H9 (cell line): ENCODE measurements at regions not wholly inside any gene's neighbourhood (a gene's known extent, or its start where the extent isn't known, plus 50 kb on each side); places are given as distances from the start of the nearest gene placed in this dataset.

Experiments used
- DNase-seq: peaks from one replicate; pipeline ENCODE4 v3.0.0-alpha.2; 2017
- H2AFZ ChIP-seq: one replicate; pipeline ENCODE4 v1.6.1; 2013; ENCODE audit warnings: mild to moderate bottlenecking, low read length, control low read depth, moderate library complexity
- H2AK5ac ChIP-seq: 2 replicates; pipeline ENCODE4 v1.6.1; 2013; ENCODE audit warnings: low read length, control low read depth, mixed read lengths; ENCODE audit not compliant: insufficient read length
- H2BK120ac ChIP-seq: one replicate; pipeline ENCODE4 v1.6.1; 2013; ENCODE audit warnings: low read depth, mild to moderate bottlenecking, low read length, control low read depth, inconsistent platforms; ENCODE audit not compliant: poor library complexity, severe bottlenecking
- H2BK12ac ChIP-seq: 2 replicates; pipeline ENCODE4 v1.6.1; 2013; ENCODE audit warnings: low read length, control low read depth, mixed read lengths, low read depth; ENCODE audit not compliant: insufficient read length
- H2BK15ac ChIP-seq: 2 replicates; pipeline ENCODE4 v1.6.1; 2013; ENCODE audit warnings: low read depth, low read length, control low read depth
- H2BK20ac ChIP-seq: one replicate; pipeline ENCODE4 v1.6.1; 2013; ENCODE audit warnings: low read depth, mild to moderate bottlenecking, low read length, control low read depth, inconsistent platforms; ENCODE audit not compliant: poor library complexity, severe bottlenecking
- H2BK5ac ChIP-seq: 2 replicates; pipeline ENCODE4 v1.6.1; 2013; ENCODE audit warnings: low read length, control low read depth, mixed read lengths; ENCODE audit not compliant: insufficient read length
- H3K14ac ChIP-seq: 2 replicates; pipeline ENCODE4 v1.6.1; 2013; ENCODE audit warnings: low read length, control low read depth; ENCODE audit not compliant: insufficient read depth
- H3K18ac ChIP-seq: 2 replicates; pipeline ENCODE4 v1.6.1; 2013; ENCODE audit warnings: low read depth, mild to moderate bottlenecking, mixed read lengths, low read length, control low read depth; ENCODE audit not compliant: insufficient read length
- H3K23ac ChIP-seq: 2 replicates; pipeline ENCODE4 v1.6.1; 2013; ENCODE audit warnings: low read length, control low read depth, mixed read lengths, low read depth; ENCODE audit not compliant: insufficient read length
- H3K23me2 ChIP-seq: 2 replicates; pipeline ENCODE4 v1.6.1; 2013; ENCODE audit warnings: low read depth, mild to moderate bottlenecking, mixed read lengths, low read length, control low read depth; ENCODE audit not compliant: insufficient read length, poor library complexity, severe bottlenecking
- H3K27ac ChIP-seq: 2 replicates; pipeline ENCODE4 v1.5.1; 2013; ENCODE audit warnings: low read length, control low read depth, mixed read lengths, low read depth; ENCODE audit not compliant: insufficient read length
- H3K27me3 ChIP-seq: 2 replicates; pipeline ENCODE4 v1.6.1; 2013; ENCODE audit warnings: low read length, control low read depth, inconsistent platforms; ENCODE audit not compliant: insufficient read depth
- H3K4ac ChIP-seq: 2 replicates; pipeline ENCODE4 v1.6.1; 2013; ENCODE audit warnings: low read depth, mild to moderate bottlenecking, control low read depth, inconsistent platforms, low read length, moderate library complexity
- H3K4me1 ChIP-seq: 2 replicates; pipeline ENCODE4 v1.6.1; 2013; ENCODE audit warnings: low read length, control low read depth, inconsistent platforms; ENCODE audit not compliant: insufficient read depth
- H3K4me2 ChIP-seq: 2 replicates; pipeline ENCODE4 v1.6.1; 2013; ENCODE audit warnings: low read length, control low read depth, mixed read lengths; ENCODE audit not compliant: insufficient read length, insufficient read depth
- H3K56ac ChIP-seq: 2 replicates; pipeline ENCODE4 v1.6.1; 2013; ENCODE audit warnings: low read depth, mild to moderate bottlenecking, mixed read lengths, low read length, control low read depth; ENCODE audit not compliant: insufficient read length
- H3K79me1 ChIP-seq: 2 replicates; pipeline ENCODE4 v1.6.1; 2013; ENCODE audit warnings: low read depth, mild to moderate bottlenecking, moderate library complexity, low read length, control low read depth, inconsistent platforms; ENCODE audit not compliant: insufficient read depth, poor library complexity, severe bottlenecking
- H3K79me2 ChIP-seq: 2 replicates; pipeline ENCODE4 v1.6.1; 2013; ENCODE audit warnings: low read length, control low read depth, inconsistent platforms; ENCODE audit not compliant: insufficient read depth
- H3K9ac ChIP-seq: 2 replicates; pipeline ENCODE4 v1.6.1; 2013; ENCODE audit warnings: low read length, control low read depth, mixed read lengths; ENCODE audit not compliant: insufficient read length; ENCODE audit errors: extremely low read depth
- H3K9me3 ChIP-seq: one replicate; pipeline ENCODE4 v1.6.1; 2013; ENCODE audit warnings: low read depth, low read length, inconsistent platforms; ENCODE audit not compliant: control insufficient read depth
- H3T11ph ChIP-seq: one replicate; pipeline ENCODE4 v1.6.1; 2013; ENCODE audit warnings: mild to moderate bottlenecking, low read length, control low read depth, inconsistent platforms
- H4K20me1 ChIP-seq: one replicate; pipeline ENCODE4 v1.6.1; 2013; ENCODE audit not compliant: control insufficient read depth, insufficient read length, insufficient read depth
- H4K5ac ChIP-seq: 2 replicates; pipeline ENCODE4 v1.6.1; 2013; ENCODE audit warnings: low read depth, mild to moderate bottlenecking, mixed read lengths, low read length, control low read depth; ENCODE audit not compliant: insufficient read length
- H4K8ac ChIP-seq: replicated peaks from 2 replicates; pipeline ENCODE4 v1.6.1; 2013; ENCODE audit warnings: low read length, control low read depth, mixed read lengths, low read depth; ENCODE audit not compliant: insufficient read length
- H4K91ac ChIP-seq: 2 replicates; pipeline ENCODE4 v1.6.1; 2013; ENCODE audit warnings: low read depth, mild to moderate bottlenecking, moderate library complexity, mixed read lengths, low read length, control low read depth; ENCODE audit not compliant: insufficient read length
- H3K27ac Mint-ChIP-seq, 3 experiments: 2 replicates in 2 of 3; 3 replicates in 1 of 3; pipeline ENCODE4 v1.8.0; 2020 to 2021; ENCODE audit warnings: mixed read lengths in 3 of 3, mild to moderate bottlenecking in 1 of 3, moderate library complexity in 1 of 3
- H3K27me3 Mint-ChIP-seq: 2 replicates; pipeline ENCODE4 v1.8.0; 2021; ENCODE audit warnings: low read depth, mild to moderate bottlenecking, moderate library complexity, mixed read lengths
- H3K36me3 Mint-ChIP-seq, 3 experiments: 2 replicates in 2 of 3; 3 replicates in 1 of 3; pipeline ENCODE4 v1.8.0; 2020 to 2021; ENCODE audit warnings: low read depth in 3 of 3, mixed read lengths in 3 of 3; ENCODE audit not compliant: insufficient read depth in 1 of 3
- H3K4me1 Mint-ChIP-seq, 2 experiments: 2 replicates each; pipeline ENCODE4 v1.8.0; 2020; ENCODE audit warnings: mixed read lengths in 2 of 2
- H3K4me3 Mint-ChIP-seq, 2 experiments: 2 replicates in 1 of 2; 3 replicates in 1 of 2; pipeline ENCODE4 v1.8.0; 2020 to 2021; ENCODE audit warnings: mild to moderate bottlenecking in 2 of 2, mixed read lengths in 2 of 2, moderate library complexity in 1 of 2
- H3K9me3 Mint-ChIP-seq, 2 experiments: 2 replicates in 1 of 2; 3 replicates in 1 of 2; pipeline ENCODE4 v1.8.0; 2020; ENCODE audit warnings: mild to moderate bottlenecking in 2 of 2, mixed read lengths in 2 of 2, moderate library complexity in 1 of 2
- CTCF ChIP-seq: fragments of 200-600 bp; sonication (generic); conservative IDR thresholded peaks from 3 replicates; pipeline ENCODE4 v1.8.0; 2021; ENCODE audit warnings: antibody characterized with exemption, mild to moderate bottlenecking
- WGBS: extraction: QIAGEN DNeasy Blood & Tissue Kit; methylation state at CpG from one replicate; pipeline ENCODE4 v1.1.7; 2013; ENCODE audit warnings: missing lambda C conversion rate, low lambda C conversion rate, mixed read lengths; ENCODE audit not compliant: insufficient read length; ENCODE audit errors: extremely low coverage; 5-methylcytosine and 5-hydroxymethylcytosine counted together

GRCh38 chr6:156688620-156688971 lies 88.6 kb upstream of the ARID1B start:
- H2AFZ ChIP-seq, result no peak overlapping the region

More at GRCh38 chr6:156688620-156688971, 88.6 kb upstream of the ARID1B start:
- Histone ChIP-seq H4K20me1 (no peaks in the 10 kb centered on the region), H3K18ac (no peak overlapping the region), H3K56ac (no peak overlapping the region), H3T11ph (no peak overlapping the region), H3K9ac (no peak overlapping the region), H3K79me2 (no peaks in the 10 kb centered on the region), H3K4ac (no peak overlapping the region), H3K27me3 (no peaks in the 10 kb centered on the region), H2BK12ac (no peak overlapping the region), H3K9me3 (no peaks in the 10 kb centered on the region), H2AK5ac (no peak overlapping the region), H3K79me1 (no peaks in the 10 kb centered on the region), H2BK120ac (no peak overlapping the region), H4K5ac (no peak overlapping the region), H3K23ac (no peak overlapping the region), H2BK20ac (no peak overlapping the region), H3K27ac (no peak overlapping the region), H3K4me2 (peak overlapping the region; percentile 78), H3K4me1 (peaks cover 3% of the 10 kb centered on the region; the same call in 1 of the 2 replicates), H4K8ac (no peak overlapping the region), H2BK15ac (no peak overlapping the region), H3K14ac (no peak overlapping the region), H3K23me2 (peaks cover 13% of the 10 kb centered on the region), H4K91ac (no peak overlapping the region), H2BK5ac (no peak overlapping the region)
- Mint-ChIP-seq H3K9me3 (no peaks in the 10 kb centered on the region; a peak in 2 of 5 replicates), H3K4me3 (peak overlapping the region in 1 of 2 experiments; percentile 84; a peak in 1 of 5 replicates), H3K27me3 (peaks cover 8% of the 10 kb centered on the region), H3K27ac (no peak overlapping the region), H3K36me3 (no peaks in the 10 kb centered on the region), H3K4me1 (peaks cover 15 to 20% of the 10 kb centered on the region in 2 experiments)
- no peak for DNase-seq
- WGBS, result no CpG with 5 or more reads among the region's 1 CpG
- TF ChIP-seq CTCF, result no peak
